Thoracic aorta (tissue), 2 donors: ENCODE measurements at regions not wholly inside any gene's neighbourhood (a gene's known extent, or its start where the extent isn't known, plus 50 kb on each side); places are given as distances from the start of the nearest gene placed in this dataset.

Source experiments
- ATAC-seq: fragments of 150-250 bp; one replicate; pipeline ENCODE4 v1.8.0; 2017; ENCODE audit warnings: low read depth; ENCODE audit not compliant: insufficient number of reproducible peaks, low FRiP score
- DNase-seq: peaks from one replicate; pipeline ENCODE4 v3.0.0-alpha.2; 2020; ENCODE audit warnings: low spot score
- H3K27ac ChIP-seq, 2 donors: fragments of 200-600 bp; sonication (generic); 1 replicate in 1 of 2; 2 replicates in 1 of 2; pipeline ENCODE4 v1.5.1; 2016; ENCODE audit warnings: mild to moderate bottlenecking in 2 of 2, moderate library complexity in 2 of 2
- H3K27me3 ChIP-seq: fragments of 200-600 bp; sonication (generic); replicated peaks from 2 replicates; pipeline ENCODE4 v1.6.0; 2016; ENCODE audit warnings: mild to moderate bottlenecking; ENCODE audit not compliant: insufficient read depth
- H3K36me3 ChIP-seq: fragments of 200-600 bp; sonication (generic); one replicate; pipeline ENCODE4 v1.5.1; 2016
- H3K4me1 ChIP-seq, 2 donors: fragments of 200-600 bp; sonication (generic); 1 replicate in 1 of 2; 2 replicates in 1 of 2; pipeline versions ENCODE4 v1.5.1 to v1.6.0; 2016; ENCODE audit warnings: low read depth in 2 of 2, mild to moderate bottlenecking in 1 of 2; ENCODE audit not compliant: control insufficient read depth in 1 of 2
- H3K4me3 ChIP-seq: fragments of 200-600 bp; sonication (generic); 2 replicates; pipeline ENCODE4 v1.5.1; 2016; ENCODE audit warnings: mild to moderate bottlenecking
- H3K9me3 ChIP-seq: fragments of 200-600 bp; sonication (generic); 2 replicates; pipeline ENCODE4 v1.5.1; 2016
- TF ChIP-seq, protein P1 (sequence below): fragments of 200-600 bp; sonication (generic); IDR thresholded peaks from one replicate; pipeline ENCODE4 v1.5.1; 2019; ENCODE audit warnings: antibody characterized with exemption

DNA sequence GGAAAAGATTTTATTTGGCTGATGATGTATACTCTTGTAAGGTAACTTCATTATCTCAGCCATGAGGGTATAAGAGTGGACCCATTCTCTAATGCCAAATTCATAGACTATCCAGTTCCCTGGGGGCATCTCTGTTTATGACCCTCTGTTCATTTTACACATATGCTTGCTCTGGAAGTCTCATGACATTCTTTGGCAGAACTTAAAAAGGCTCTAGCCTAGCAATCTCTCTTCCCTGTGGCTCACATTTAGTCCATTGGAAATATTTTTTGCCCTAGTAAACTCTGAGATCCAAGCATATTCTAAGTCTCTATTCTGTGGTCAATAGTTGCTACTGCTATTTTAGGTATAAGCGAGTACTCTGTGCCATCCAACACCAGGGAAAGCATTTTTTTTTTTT lies 1201.8 kb upstream of the ZEB2 start:
- Histone ChIP-seq H3K9me3 (no peaks in the 10 kb centered on the region), H3K4me3 (no peak overlapping the region), H3K4me1 (no peaks in the 10 kb centered on the region), H3K27me3 (no peaks in the 10 kb centered on the region), H3K36me3 (no peaks in the 10 kb centered on the region), H3K27ac (no peak overlapping the region)
- ATAC-seq: no peak
- DNase-seq: no peak
- TF ChIP-seq, protein P1, sequence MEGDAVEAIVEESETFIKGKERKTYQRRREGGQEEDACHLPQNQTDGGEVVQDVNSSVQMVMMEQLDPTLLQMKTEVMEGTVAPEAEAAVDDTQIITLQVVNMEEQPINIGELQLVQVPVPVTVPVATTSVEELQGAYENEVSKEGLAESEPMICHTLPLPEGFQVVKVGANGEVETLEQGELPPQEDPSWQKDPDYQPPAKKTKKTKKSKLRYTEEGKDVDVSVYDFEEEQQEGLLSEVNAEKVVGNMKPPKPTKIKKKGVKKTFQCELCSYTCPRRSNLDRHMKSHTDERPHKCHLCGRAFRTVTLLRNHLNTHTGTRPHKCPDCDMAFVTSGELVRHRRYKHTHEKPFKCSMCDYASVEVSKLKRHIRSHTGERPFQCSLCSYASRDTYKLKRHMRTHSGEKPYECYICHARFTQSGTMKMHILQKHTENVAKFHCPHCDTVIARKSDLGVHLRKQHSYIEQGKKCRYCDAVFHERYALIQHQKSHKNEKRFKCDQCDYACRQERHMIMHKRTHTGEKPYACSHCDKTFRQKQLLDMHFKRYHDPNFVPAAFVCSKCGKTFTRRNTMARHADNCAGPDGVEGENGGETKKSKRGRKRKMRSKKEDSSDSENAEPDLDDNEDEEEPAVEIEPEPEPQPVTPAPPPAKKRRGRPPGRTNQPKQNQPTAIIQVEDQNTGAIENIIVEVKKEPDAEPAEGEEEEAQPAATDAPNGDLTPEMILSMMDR: no peak

DNA sequence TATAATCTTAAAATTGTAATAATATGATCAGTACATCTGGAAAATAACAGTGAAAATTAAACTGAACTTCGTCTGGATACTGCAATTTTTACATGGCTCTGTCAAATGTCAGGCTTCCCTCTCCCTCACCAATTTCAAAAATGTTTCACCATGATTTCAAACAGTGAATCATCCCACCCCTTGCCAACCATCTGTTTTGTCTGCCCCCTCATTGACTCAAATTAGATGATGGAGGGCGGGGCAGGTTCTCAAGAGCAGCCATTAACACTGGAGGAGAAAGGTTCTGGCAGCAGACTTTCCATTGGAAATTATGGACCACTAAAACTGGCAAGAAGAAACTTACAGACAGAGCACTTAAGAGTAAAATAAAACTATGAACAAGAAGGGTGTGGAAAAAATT lies 1195.7 kb upstream of the ZEB2 start:
- Histone ChIP-seq H3K36me3 (no peaks in the 10 kb centered on the region), H3K9me3 (peaks cover 5% of the 10 kb centered on the region), H3K27me3 (no peaks in the 10 kb centered on the region), H3K4me3 (no peak overlapping the region), H3K27ac (no peak overlapping the region), H3K4me1 (no peaks in the 10 kb centered on the region)
- ATAC-seq (no peak), DNase-seq (no peak)
- TF ChIP-seq, protein P1: no peak

DNA sequence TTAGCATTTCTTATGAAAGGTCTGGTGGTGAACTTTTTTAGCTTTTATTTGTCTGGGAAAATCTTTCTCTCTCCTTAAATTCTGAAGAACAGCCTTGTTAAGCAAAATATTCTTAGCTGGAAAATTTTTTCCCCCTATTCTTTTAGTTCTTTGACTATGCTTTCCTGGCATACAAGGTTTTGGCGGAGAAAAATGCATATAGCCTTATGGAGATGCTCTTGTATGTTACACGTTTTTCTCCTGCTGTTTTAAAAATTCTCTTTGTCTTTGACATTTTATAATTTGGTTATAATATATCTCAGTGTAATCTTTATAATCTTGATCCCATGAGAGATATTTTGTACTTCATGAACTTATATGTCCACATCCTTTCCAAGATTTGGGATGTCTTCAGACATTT lies 1190.4 kb upstream of the ZEB2 start:
- no peaks in the 10 kb centered on the region for H3K4me1 ChIP-seq
- ATAC-seq: no peak
- no peak overlapping the region for H3K27ac ChIP-seq
- DNase-seq: no peak
- no peak overlapping the region for H3K4me3 ChIP-seq
- H3K36me3 ChIP-seq: no peaks in the 10 kb centered on the region
- H3K9me3 ChIP-seq: peaks cover 11% of the 10 kb centered on the region
- TF ChIP-seq, protein P1: no peak
- no peaks in the 10 kb centered on the region for H3K27me3 ChIP-seq

DNA sequence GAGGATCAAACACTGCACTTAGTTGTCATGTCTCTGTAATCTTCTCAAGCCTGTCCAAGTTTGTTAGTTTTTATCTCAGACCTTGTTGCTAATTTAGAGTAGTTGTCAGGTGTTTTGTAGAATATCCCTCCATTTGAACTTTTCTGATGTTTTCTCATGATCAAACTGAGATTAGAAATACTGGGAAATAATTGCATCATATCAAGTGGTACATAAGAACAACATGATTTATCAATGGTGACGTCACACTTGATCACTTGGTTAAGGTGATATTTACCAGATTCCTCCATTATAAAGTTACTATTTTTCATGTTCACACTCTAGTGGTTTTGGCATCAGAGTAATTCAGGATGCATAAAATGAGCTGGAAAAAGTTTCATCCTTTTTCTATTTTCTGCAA lies 1182.4 kb upstream of the ZEB2 start:
- Histone ChIP-seq H3K4me3 (no peak overlapping the region), H3K36me3 (no peaks in the 10 kb centered on the region), H3K9me3 (peaks cover 7% of the 10 kb centered on the region), H3K4me1 (no peaks in the 10 kb centered on the region), H3K27ac (no peak overlapping the region), H3K27me3 (no peaks in the 10 kb centered on the region)
- no peak for DNase-seq
- TF ChIP-seq, protein P1: no peak
- no peak for ATAC-seq

DNA sequence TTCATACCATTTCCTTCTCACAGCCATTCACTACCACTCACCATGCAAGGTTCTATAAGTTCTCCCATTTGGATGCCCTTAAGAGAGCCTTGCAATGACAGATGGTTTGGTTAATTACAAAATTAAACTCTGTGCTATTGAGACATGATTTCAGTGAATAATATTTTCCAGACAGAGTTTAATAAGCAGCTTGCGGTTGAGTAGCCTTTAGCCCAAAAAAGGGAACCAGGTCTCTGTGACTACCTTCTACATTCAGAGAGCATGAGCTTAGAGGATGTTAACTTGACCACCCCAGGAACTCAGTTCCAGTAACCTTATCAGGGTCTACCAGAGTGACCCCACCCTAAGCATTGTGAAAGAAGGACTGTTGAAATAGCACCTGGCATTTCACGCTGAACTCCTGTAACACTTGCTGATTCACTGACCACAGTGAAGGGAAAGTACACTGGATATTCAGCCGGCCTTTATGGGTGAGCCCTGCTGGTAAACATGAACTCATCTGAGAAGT lies 1173.1 kb upstream of the ZEB2 start:
- no peaks in the 10 kb centered on the region for H3K27me3 ChIP-seq
- no peak overlapping the region for H3K4me3 ChIP-seq
- no peak for ATAC-seq
- TF ChIP-seq, protein P1: no peak
- no peaks in the 10 kb centered on the region for H3K4me1 ChIP-seq
- no peak for DNase-seq
- no peaks in the 10 kb centered on the region for H3K9me3 ChIP-seq
- no peak overlapping the region for H3K27ac ChIP-seq
- no peaks in the 10 kb centered on the region for H3K36me3 ChIP-seq
